SH-SY5Y (cell line): ENCODE measurements at regions not wholly inside any gene's neighbourhood (a gene's known extent, or its start where the extent isn't known, plus 50 kb on each side); places are given as distances from the start of the nearest gene placed in this dataset.

Experiments
- GATA2 ChIP-seq: IDR thresholded peaks from 2 replicates; pipeline ENCODE4 v1.6.1; 2011; ENCODE audit warnings: mild to moderate bottlenecking, low read depth, low read length
- GATA3 ChIP-seq: IDR thresholded peaks from 2 replicates; pipeline ENCODE4 v1.6.1; 2011; ENCODE audit warnings: low read depth, mild to moderate bottlenecking, low read length, moderate library complexity

DNA sequence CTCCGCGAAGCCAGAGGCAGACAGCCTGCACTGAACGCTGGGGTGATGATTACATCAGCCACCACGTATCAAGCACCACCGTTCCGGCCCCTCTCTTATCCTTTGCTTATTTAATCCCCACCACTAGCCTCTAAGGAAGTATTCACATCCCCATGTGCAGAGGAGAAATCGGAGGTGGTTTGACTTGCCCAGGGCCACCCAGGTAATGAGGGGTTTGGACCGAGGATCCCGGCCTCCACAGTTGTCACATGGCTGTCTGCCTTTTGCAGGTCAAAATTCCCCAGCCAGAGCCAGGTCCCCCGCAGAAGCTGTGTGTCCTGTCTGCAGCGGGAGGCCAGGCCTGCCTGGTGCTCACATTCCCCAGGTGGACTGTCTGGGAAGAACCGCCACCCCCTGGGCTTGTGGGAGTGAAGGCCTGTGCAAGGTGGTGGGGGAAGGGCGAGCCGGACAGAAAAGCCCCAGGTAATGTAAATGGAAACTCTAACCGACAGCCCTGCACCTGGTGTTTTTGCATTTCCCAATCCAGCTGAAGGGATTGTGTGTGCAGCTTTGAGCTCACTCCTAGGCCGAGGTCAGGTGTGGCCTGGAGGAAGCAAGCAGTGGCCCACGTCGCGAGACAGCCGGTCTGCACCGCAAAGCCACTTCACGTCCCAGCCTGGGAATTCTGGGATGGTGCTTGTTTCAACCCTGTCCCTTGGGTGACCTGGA is 108.5 kb upstream of the ID2 start:
- TF ChIP-seq GATA3 (no peak), GATA2 (no peak)
